Parathyroid adenoma (tissue), 2 donors: ENCODE measurements at regions not wholly inside any gene's neighbourhood (a gene's known extent, or its start where the extent isn't known, plus 50 kb on each side); places are given as distances from the start of the nearest gene placed in this dataset.

Source experiments
- H2AFZ ChIP-seq: fragments of 300-600 bp; sonication (generic); one replicate; pipeline ENCODE4 v1.7.0; 2017; ENCODE audit warnings: antibody characterized with exemption, mild to moderate bottlenecking
- H3K27ac ChIP-seq: fragments of 300-600 bp; sonication (generic); one replicate; pipeline ENCODE4 v1.7.0; 2017
- H3K27me3 ChIP-seq: fragments of 300-600 bp; sonication (generic); one replicate; pipeline ENCODE4 v1.7.0; 2017; ENCODE audit warnings: low read length; ENCODE audit not compliant: control insufficient read depth, insufficient read depth
- H3K36me3 ChIP-seq: fragments of 300-600 bp; sonication (generic); one replicate; pipeline ENCODE4 v1.7.0; 2017; ENCODE audit warnings: low read length; ENCODE audit not compliant: control insufficient read depth, insufficient read depth
- H3K4me1 ChIP-seq: fragments of 300-600 bp; sonication (generic); one replicate; pipeline ENCODE4 v1.7.0; 2017; ENCODE audit warnings: control low read depth
- H3K4me2 ChIP-seq: fragments of 300-600 bp; sonication (generic); one replicate; pipeline ENCODE4 v1.7.0; 2017; ENCODE audit warnings: low read length
- H3K4me3 ChIP-seq: fragments of 300-600 bp; sonication (generic); one replicate; pipeline ENCODE4 v1.7.0; 2017; ENCODE audit warnings: low read depth, low read length
- H3K79me2 ChIP-seq: fragments of 300-600 bp; sonication (generic); one replicate; pipeline ENCODE4 v1.7.0; 2017; ENCODE audit warnings: control low read depth
- H3K9ac ChIP-seq: fragments of 300-600 bp; sonication (generic); one replicate; pipeline ENCODE4 v1.7.0; 2017; ENCODE audit warnings: mild to moderate bottlenecking
- H3K9me3 ChIP-seq: fragments of 300-600 bp; sonication (generic); one replicate; pipeline ENCODE4 v1.7.0; 2017; ENCODE audit warnings: low read length; ENCODE audit not compliant: control insufficient read depth
- CTCF ChIP-seq: fragments of 300-600 bp; sonication (generic); IDR thresholded peaks from one replicate; pipeline ENCODE4 v1.7.0; 2017; ENCODE audit warnings: antibody characterized with exemption, mild to moderate bottlenecking
- donor health status: primary hyperparathyroidism.

GRCh38 chr9:108196332-108197007, 659.3 kb downstream of the ACTL7B start:
- no peaks in the 10 kb centered on the region for H3K79me2 ChIP-seq
- H3K9ac ChIP-seq = no peak overlapping the region
- no peak overlapping the region for H3K27ac ChIP-seq
- no peak overlapping the region for H3K4me3 ChIP-seq
- H3K4me1 ChIP-seq = no peaks in the 10 kb centered on the region
- TF ChIP-seq CTCF = no peak
- no peaks in the 10 kb centered on the region for H3K27me3 ChIP-seq
- H3K9me3 ChIP-seq = no peaks in the 10 kb centered on the region
- no peak overlapping the region for H3K4me2 ChIP-seq
- H2AFZ ChIP-seq = no peak overlapping the region
- H3K36me3 ChIP-seq = no peaks in the 10 kb centered on the region

- Histone ChIP-seq H3K4me2 (no peak overlapping the region), H3K27ac (no peak overlapping the region), H3K4me3 (no peak overlapping the region), H3K36me3 (no peaks in the 10 kb centered on the region), H3K79me2 (no peaks in the 10 kb centered on the region), H3K4me1 (no peaks in the 10 kb centered on the region), H3K27me3 (no peaks in the 10 kb centered on the region), H3K9ac (no peak overlapping the region), H3K9me3 (no peaks in the 10 kb centered on the region), H2AFZ (no peak overlapping the region)
- TF ChIP-seq CTCF = no peak
Measured at GRCh38 chr9:108194154-108194553, 661.6 kb downstream of the ACTL7B start.

- no peaks in the 10 kb centered on the region for H3K9me3 ChIP-seq
- H3K36me3 ChIP-seq = no peaks in the 10 kb centered on the region
- TF ChIP-seq CTCF = no peak
- no peak overlapping the region for H3K27ac ChIP-seq
- no peaks in the 10 kb centered on the region for H3K79me2 ChIP-seq
- no peak overlapping the region for H3K4me2 ChIP-seq
- H3K4me1 ChIP-seq = no peaks in the 10 kb centered on the region
- no peak overlapping the region for H3K4me3 ChIP-seq
- H2AFZ ChIP-seq = no peak overlapping the region
- no peak overlapping the region for H3K9ac ChIP-seq
- H3K27me3 ChIP-seq = no peaks in the 10 kb centered on the region
Measured at GRCh38 chr9:108193026-108193710, 662.6 kb downstream of the ACTL7B start.

- Histone ChIP-seq H3K4me2 (no peak overlapping the region), H3K9me3 (no peaks in the 10 kb centered on the region)
- TF ChIP-seq CTCF = no peak
Measured at GRCh38 chr9:108191065-108191464, 664.7 kb downstream of the ACTL7B start.

GRCh38 chr9:108188976-108189375, 666.8 kb downstream of the ACTL7B start:
- H3K9me3 ChIP-seq = no peaks in the 10 kb centered on the region

More at GRCh38 chr9:108191065-108191464, 664.7 kb downstream of the ACTL7B start:
- Histone ChIP-seq H3K27me3 (no peaks in the 10 kb centered on the region), H2AFZ (no peak overlapping the region), H3K27ac (no peak overlapping the region), H3K4me1 (no peaks in the 10 kb centered on the region), H3K79me2 (no peaks in the 10 kb centered on the region), H3K36me3 (no peaks in the 10 kb centered on the region), H3K9ac (no peak overlapping the region), H3K4me3 (no peak overlapping the region)

More at GRCh38 chr9:108188976-108189375, 666.8 kb downstream of the ACTL7B start:
- Histone ChIP-seq H3K79me2 (no peaks in the 10 kb centered on the region), H3K36me3 (no peaks in the 10 kb centered on the region), H3K4me3 (no peak overlapping the region), H2AFZ (no peak overlapping the region), H3K4me1 (no peaks in the 10 kb centered on the region), H3K27me3 (no peaks in the 10 kb centered on the region), H3K4me2 (no peak overlapping the region), H3K9ac (no peak overlapping the region), H3K27ac (no peak overlapping the region)
- no peak for TF ChIP-seq CTCF
